Fibroblast of the conjunctiva (primary cell): ENCODE measurements at regions not wholly inside any gene's neighbourhood (a gene's known extent, or its start where the extent isn't known, plus 50 kb on each side); places are given as distances from the start of the nearest gene placed in this dataset.

ENCODE experiments used
- DNase-seq: peaks from one replicate; pipeline ENCODE4 v3.0.0-alpha.2; 2010; ENCODE audit warnings: low read depth

GRCh38 chr10:78923647-78924318 is 145.0 kb upstream of the ZMIZ1 start:
- no peak for DNase-seq

- no peak for DNase-seq
These were observed 144.3 kb upstream of the ZMIZ1 start for GRCh38 chr10:78924319-78925003.

GRCh38 chr10:78925275-78925674 is 143.5 kb upstream of the ZMIZ1 start:
- no peak for DNase-seq

- peak; percentile 50 for DNase-seq
These were observed 142.9 kb upstream of the ZMIZ1 start for GRCh38 chr10:78925800-78926319.

GRCh38 chr10:78927257-78927995 is 141.3 kb upstream of the ZMIZ1 start:
- no peak for DNase-seq

GRCh38 chr10:78928330-78928729 is 140.4 kb upstream of the ZMIZ1 start:
- no peak for DNase-seq

- DNase-seq: no peak
These were observed 139.2 kb upstream of the ZMIZ1 start for GRCh38 chr10:78929541-78929940.

- DNase-seq: peak; percentile 77
These were observed 137.3 kb upstream of the ZMIZ1 start for GRCh38 chr10:78931321-78932053.

GRCh38 chr10:78932054-78932386 is 136.7 kb upstream of the ZMIZ1 start:
- no peak for DNase-seq

GRCh38 chr10:78932861-78933260 is 135.9 kb upstream of the ZMIZ1 start:
- no peak for DNase-seq

GRCh38 chr10:78933828-78934531 is 134.8 kb upstream of the ZMIZ1 start:
- DNase-seq: no peak

GRCh38 chr10:78934532-78934898 is 134.3 kb upstream of the ZMIZ1 start:
- no peak for DNase-seq

- DNase-seq: no peak
These were observed 133.7 kb upstream of the ZMIZ1 start for GRCh38 chr10:78934994-78935602.

GRCh38 chr10:78935697-78936407 is 132.9 kb upstream of the ZMIZ1 start:
- no peak for DNase-seq

GRCh38 chr10:78936412-78937342 is 132.1 kb upstream of the ZMIZ1 start:
- DNase-seq: no peak

- no peak for DNase-seq
These were observed 131.4 kb upstream of the ZMIZ1 start for GRCh38 chr10:78937393-78937792.

GRCh38 chr10:78937800-78938694 is 130.7 kb upstream of the ZMIZ1 start:
- no peak for DNase-seq
